PC-9 (cell line): ENCODE measurements at regions not wholly inside any gene's neighbourhood (a gene's known extent, or its start where the extent isn't known, plus 50 kb on each side); places are given as distances from the start of the nearest gene placed in this dataset.

Experiments
- EZH2 ChIP-seq: fragments of 200-600 bp; sonication (generic); IDR thresholded peaks from 2 replicates; pipeline ENCODE4 v1.8.0; 2017; ENCODE audit warnings: antibody characterized with exemption, low read depth
- TF ChIP-seq, protein P1 (sequence below): fragments of 200-600 bp; sonication (generic); conservative IDR thresholded peaks from 2 replicates; pipeline ENCODE4 v1.6.1; 2017; ENCODE audit warnings: mixed run types, antibody characterized with exemption, mild to moderate bottlenecking, moderate library complexity

DNA sequence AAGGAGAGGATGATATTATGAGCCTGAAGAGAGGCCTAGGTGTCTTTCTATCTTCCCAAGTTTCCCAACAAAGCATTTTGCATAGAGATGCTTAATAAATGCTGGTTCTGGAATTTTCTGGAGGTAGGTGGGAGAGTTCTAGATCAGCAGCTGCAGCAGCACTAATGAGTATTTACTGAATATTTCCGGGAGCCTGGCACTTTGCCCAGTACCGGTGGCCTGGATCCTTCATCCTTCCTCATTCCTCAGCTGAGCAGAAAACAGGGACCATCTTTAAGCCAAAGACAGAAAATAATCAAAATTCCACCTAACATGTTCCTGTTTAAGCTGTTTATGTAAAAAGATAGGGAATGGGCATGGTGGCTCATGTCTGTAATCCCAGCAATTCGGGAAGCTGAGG is 813.2 kb upstream of the AUTS2 start:
- TF ChIP-seq EZH2: no peak
- TF ChIP-seq, protein P1, sequence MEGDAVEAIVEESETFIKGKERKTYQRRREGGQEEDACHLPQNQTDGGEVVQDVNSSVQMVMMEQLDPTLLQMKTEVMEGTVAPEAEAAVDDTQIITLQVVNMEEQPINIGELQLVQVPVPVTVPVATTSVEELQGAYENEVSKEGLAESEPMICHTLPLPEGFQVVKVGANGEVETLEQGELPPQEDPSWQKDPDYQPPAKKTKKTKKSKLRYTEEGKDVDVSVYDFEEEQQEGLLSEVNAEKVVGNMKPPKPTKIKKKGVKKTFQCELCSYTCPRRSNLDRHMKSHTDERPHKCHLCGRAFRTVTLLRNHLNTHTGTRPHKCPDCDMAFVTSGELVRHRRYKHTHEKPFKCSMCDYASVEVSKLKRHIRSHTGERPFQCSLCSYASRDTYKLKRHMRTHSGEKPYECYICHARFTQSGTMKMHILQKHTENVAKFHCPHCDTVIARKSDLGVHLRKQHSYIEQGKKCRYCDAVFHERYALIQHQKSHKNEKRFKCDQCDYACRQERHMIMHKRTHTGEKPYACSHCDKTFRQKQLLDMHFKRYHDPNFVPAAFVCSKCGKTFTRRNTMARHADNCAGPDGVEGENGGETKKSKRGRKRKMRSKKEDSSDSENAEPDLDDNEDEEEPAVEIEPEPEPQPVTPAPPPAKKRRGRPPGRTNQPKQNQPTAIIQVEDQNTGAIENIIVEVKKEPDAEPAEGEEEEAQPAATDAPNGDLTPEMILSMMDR: no peak
